H1 (cell line): ENCODE measurements at regions not wholly inside any gene's neighbourhood (a gene's known extent, or its start where the extent isn't known, plus 50 kb on each side); places are given as distances from the start of the nearest gene placed in this dataset.

Source experiments
- CTCF ChIA-PET: fragments of 300-600 bp; sonication (Branson Sonifier 250); formaldehyde crosslinking; loops from one replicate; lab custom pipeline; 2021; ENCODE audit not compliant: partially characterized antibody; lab: Charles Lee
- POLR2A ChIA-PET: fragments of 300-600 bp; sonication (Branson Sonifier 250); formaldehyde crosslinking; loops from one replicate; lab custom pipeline; 2021; ENCODE audit warnings: inconsistent platforms; ENCODE audit not compliant: partially characterized antibody; lab: Charles Lee
- DNase-seq, 2 experiments: peaks; one replicate each; pipeline versions ENCODE4 v3.0.0 to v3.0.0-alpha.2; 2010 to 2022; ENCODE audit warnings: low spot score in 2 of 2, low read depth in 1 of 2, mixed read lengths in 1 of 2
- FAIRE-seq: peaks from 2 replicates; lab custom pipeline; 2011; peaks lifted over from hg19 to GRCh38; lab: Jason Lieb, UNC
- H2AFZ ChIP-seq: 2 replicates; pipeline ENCODE4 v1.8.1; 2012; ENCODE audit warnings: low read length, inconsistent platforms
- H2AK5ac ChIP-seq: 2 replicates; pipeline ENCODE4 v1.6.1; 2013; ENCODE audit warnings: low read depth, low read length
- H2BK120ac ChIP-seq: replicated peaks from 2 replicates; pipeline ENCODE3; 2013; ENCODE audit warnings: low read depth, low read length, inconsistent platforms
- H2BK12ac ChIP-seq: 2 replicates; pipeline ENCODE4 v1.6.1; 2013; ENCODE audit warnings: low read depth, low read length
- H2BK15ac ChIP-seq: 2 replicates; pipeline ENCODE4 v1.6.1; 2013; ENCODE audit warnings: low read length
- H2BK20ac ChIP-seq: 2 replicates; pipeline ENCODE4 v1.6.1; 2013; ENCODE audit warnings: low read length
- H2BK5ac ChIP-seq: 2 replicates; pipeline ENCODE4 v1.6.1; 2013; ENCODE audit warnings: low read depth, low read length
- H3K14ac ChIP-seq: 2 replicates; pipeline ENCODE4 v1.6.1; 2013; ENCODE audit warnings: inconsistent platforms; ENCODE audit not compliant: insufficient read length
- H3K18ac ChIP-seq: 2 replicates; pipeline ENCODE4 v1.6.1; 2013; ENCODE audit warnings: low read length; ENCODE audit errors: extremely low read depth
- H3K23ac ChIP-seq: 2 replicates; pipeline ENCODE4 v1.6.1; 2013; ENCODE audit warnings: inconsistent platforms; ENCODE audit not compliant: insufficient read length
- H3K23me2 ChIP-seq: 2 replicates; pipeline ENCODE4 v1.6.1; 2013; ENCODE audit warnings: low read depth, low read length
- H3K27ac ChIP-seq: 2 replicates; pipeline ENCODE4 v1.6.1; 2011; ENCODE audit warnings: low read depth, low read length, inconsistent platforms
- H3K27me3 ChIP-seq, 4 experiments: replicated peaks in 1 of 4; 1 replicate in 1 of 4; 2 replicates in 3 of 4; pipeline versions ENCODE4 v1.6.1 to v1.8.1; 2011 to 2013; ENCODE audit warnings: low read length in 3 of 4, mild to moderate bottlenecking in 3 of 4, inconsistent platforms in 2 of 4, mixed read lengths in 2 of 4, moderate library complexity in 1 of 4; ENCODE audit not compliant: control insufficient read depth in 3 of 4, insufficient read depth in 3 of 4; ENCODE audit errors: extremely low read depth in 1 of 4
- H3K36me3 ChIP-seq, 4 experiments: 2 replicates each; pipeline versions ENCODE4 v1.6.1 to v1.8.1; 2011 to 2013; ENCODE audit warnings: mild to moderate bottlenecking in 4 of 4, low read length in 3 of 4, moderate library complexity in 2 of 4, control low read depth in 1 of 4, inconsistent platforms in 1 of 4; ENCODE audit not compliant: insufficient read depth in 4 of 4, control insufficient read depth in 2 of 4
- H3K4ac ChIP-seq: replicated peaks from 2 replicates; pipeline ENCODE3; 2013; ENCODE audit warnings: low read length, low read depth, mixed read lengths, inconsistent platforms; ENCODE audit not compliant: insufficient read length
- H3K4me1 ChIP-seq, 4 experiments: replicated peaks in 1 of 4; 1 replicate in 1 of 4; 2 replicates in 3 of 4; pipeline versions ENCODE4 v1.6.1 to v1.8.1; 2011 to 2013; ENCODE audit warnings: low read length in 3 of 4, inconsistent platforms in 2 of 4, mixed read lengths in 1 of 4; ENCODE audit not compliant: insufficient read depth in 4 of 4, control insufficient read depth in 3 of 4
- H3K4me2 ChIP-seq, 2 experiments: 2 replicates each; pipeline versions ENCODE4 v1.6.1 to v1.8.1; 2011 to 2013; ENCODE audit warnings: low read depth in 2 of 2, low read length in 2 of 2, control low read depth in 1 of 2, inconsistent platforms in 1 of 2, mild to moderate bottlenecking in 1 of 2; ENCODE audit not compliant: insufficient read depth in 1 of 2
- H3K4me3 ChIP-seq, 4 experiments: fragments of 200-600, 300-600 bp in 1 of 4; sonication (generic), shearing (Covaris generic), sonication (Bioruptor Twin) in 1 of 4; 2 replicates each; pipeline versions ENCODE4 v1.5.1 to v1.8.1; 2011 to 2016; ENCODE audit warnings: low read length in 4 of 4, low read depth in 3 of 4, control low read depth in 2 of 4, inconsistent platforms in 2 of 4, mild to moderate bottlenecking in 2 of 4, mixed read lengths in 1 of 4, moderate library complexity in 1 of 4; ENCODE audit not compliant: insufficient read depth in 2 of 4; ENCODE audit errors: extremely low read depth in 1 of 4
- H3K56ac ChIP-seq: replicated peaks from 2 replicates; pipeline ENCODE3; 2013; ENCODE audit warnings: low read depth, mild to moderate bottlenecking, mixed read lengths, low read length, inconsistent platforms; ENCODE audit not compliant: insufficient read length
- H3K79me1 ChIP-seq: 2 replicates; pipeline ENCODE4 v1.6.1; 2013; ENCODE audit warnings: low read depth, low read length, control low read depth
- H3K79me2 ChIP-seq, 2 experiments: 2 replicates each; pipeline versions ENCODE4 v1.6.1 to v1.8.1; 2012 to 2013; ENCODE audit warnings: low read length in 2 of 2, mild to moderate bottlenecking in 2 of 2, inconsistent platforms in 1 of 2; ENCODE audit not compliant: insufficient read depth in 2 of 2, control insufficient read depth in 1 of 2
- H3K9ac ChIP-seq, 4 experiments: replicated peaks in 1 of 4; 1 replicate in 1 of 4; 2 replicates in 3 of 4; pipeline versions ENCODE4 v1.6.1 to v1.8.1; 2011 to 2013; ENCODE audit warnings: low read depth in 3 of 4, low read length in 3 of 4, control low read depth in 2 of 4, mild to moderate bottlenecking in 2 of 4, moderate library complexity in 2 of 4, inconsistent platforms in 1 of 4; ENCODE audit errors: extremely low read depth in 1 of 4
- H3K9me3 ChIP-seq, 2 experiments: 2 replicates each; pipeline versions ENCODE4 v1.6.1 to v1.8.1; 2012 to 2013; ENCODE audit warnings: mild to moderate bottlenecking in 2 of 2, moderate library complexity in 2 of 2, control low read depth in 1 of 2, inconsistent platforms in 1 of 2, low read depth in 1 of 2, low read length in 1 of 2, mixed read lengths in 1 of 2; ENCODE audit not compliant: insufficient read depth in 2 of 2
- H4K20me1 ChIP-seq, 2 experiments: replicated peaks in 1 of 2; 2 replicates each; pipeline versions ENCODE3 to v1.8.1; 2011 to 2013; ENCODE audit warnings: inconsistent platforms in 2 of 2, low read length in 2 of 2, mild to moderate bottlenecking in 1 of 2; ENCODE audit not compliant: insufficient read depth in 2 of 2, control insufficient read depth in 1 of 2
- H4K5ac ChIP-seq: 2 replicates; pipeline ENCODE4 v1.6.1; 2013; ENCODE audit warnings: low read length, low read depth, mixed read lengths, inconsistent platforms; ENCODE audit not compliant: insufficient read length
- H4K8ac ChIP-seq: 2 replicates; pipeline ENCODE4 v1.8.0; 2013; ENCODE audit warnings: mild to moderate bottlenecking, moderate library complexity, low read length, inconsistent platforms; ENCODE audit not compliant: insufficient read depth; ENCODE audit errors: extremely low read depth
- H4K91ac ChIP-seq: replicated peaks from 2 replicates; pipeline ENCODE3; 2013; ENCODE audit warnings: low read length, mixed read lengths, inconsistent platforms; ENCODE audit not compliant: insufficient read length
- KDM1A ChIP-seq: fragments of 200-600, 300-600 bp; sonication (generic); IDR thresholded peaks from 2 replicates; pipeline ENCODE4 v1.7.1; 2016; ENCODE audit warnings: mild to moderate bottlenecking, low read length, borderline replicate concordance
- KDM5A ChIP-seq: fragments of 200-600 bp; IDR thresholded peaks from 2 replicates; pipeline ENCODE4 v1.7.1; 2012; ENCODE audit warnings: mild to moderate bottlenecking, low read length, inconsistent platforms, mixed read lengths
- WGBS, 2 experiments: shearing (Covaris generic) in 1 of 2; methylation state at CpG; one replicate each; pipeline versions ENCODE4 v1.1.6 to v1.1.7; 2013 to 2015; ENCODE audit warnings: low lambda C conversion rate in 2 of 2, mixed read lengths in 2 of 2, inconsistent platforms in 1 of 2, low coverage in 1 of 2, missing lambda C conversion rate in 1 of 2; ENCODE audit not compliant: insufficient replicate concordance in 2 of 2, insufficient coverage in 1 of 2, insufficient read length in 1 of 2; ENCODE audit errors: extremely low coverage in 1 of 2, missing lambda C conversion rate in 1 of 2; 5-methylcytosine and 5-hydroxymethylcytosine counted together

- CTCF ChIA-PET, result no interaction called here
- H2BK120ac ChIP-seq, result no peak overlapping the region
- WGBS, 2 experiments, result 86% methylated on average over 5 of the region's 5 CpGs; no CpG with 5 or more reads in 1 of the 2 experiments
- no peak for TF ChIP-seq KDM5A
- TF ChIP-seq KDM1A, result no peak
Measured at GRCh38 chr2:54381293-54381692, 74.8 kb upstream of the SPTBN1 start.

More at GRCh38 chr2:54381293-54381692, 74.8 kb upstream of the SPTBN1 start:
- Histone ChIP-seq H3K14ac (no peak overlapping the region), H3K27me3 (0 out of 7 replicates have a peak, but pooled peaks cover 0 to 3% (median 0%) of the 10 kb centered on the region in 4 experiments), H3K4me3 (no peak overlapping the region), H4K5ac (no peak overlapping the region), H2AK5ac (no peak overlapping the region), H3K9ac (no peak overlapping the region), H2BK15ac (no peak overlapping the region), H3K36me3 (no peaks in the 10 kb centered on the region), H4K91ac (no peak overlapping the region), H3K18ac (no peak overlapping the region), H3K4me2 (no peak overlapping the region), H3K9me3 (no peaks in the 10 kb centered on the region), H2AFZ (no peak overlapping the region), H2BK20ac (no peak overlapping the region), H4K20me1 (no peaks in the 10 kb centered on the region), H4K8ac (no peak overlapping the region), H2BK12ac (no peak overlapping the region), H3K79me2 (no peaks in the 10 kb centered on the region), H3K79me1 (no peaks in the 10 kb centered on the region), H3K27ac (no peak overlapping the region), H3K56ac (no peak overlapping the region), H3K4ac (no peak overlapping the region), H2BK5ac (no peak overlapping the region), H3K4me1 (peaks cover 0 to 18% (median 6%) of the 10 kb centered on the region in 4 experiments; a peak in 5 of 7 replicates), H3K23me2 (no peaks in the 10 kb centered on the region), H3K23ac (no peak overlapping the region)
- no peak for DNase-seq
- FAIRE-seq, result no peak
- POLR2A ChIA-PET, result no interaction called here
